Suprapubic skin (tissue), 3 donors: ENCODE measurements at regions not wholly inside any gene's neighbourhood (a gene's known extent, or its start where the extent isn't known, plus 50 kb on each side); places are given as distances from the start of the nearest gene placed in this dataset.

ENCODE experiments used
- CTCF ChIP-seq, 2 donors: fragments of 200-600 bp in 1 of 2; fragments of 450-650 bp in 1 of 2; sonication (generic) in 1 of 2; IDR thresholded peaks; one replicate each; pipeline ENCODE4 v1.5.1; 2016 to 2019; ENCODE audit warnings: antibody characterized with exemption in 2 of 2, mild to moderate bottlenecking in 1 of 2, moderate library complexity in 1 of 2
- POLR2A ChIP-seq, 2 donors: fragments of 450-650 bp; IDR thresholded peaks; one replicate each; pipeline ENCODE4 v1.6.1; 2017; ENCODE audit warnings: antibody characterized with exemption in 2 of 2, mild to moderate bottlenecking in 2 of 2, moderate library complexity in 2 of 2

GRCh38 chr3:72183489-72183888 lies 398.5 kb upstream of the PROK2 start:
- TF ChIP-seq POLR2A (IDR thresholded peaks at IDR 0.05) (no peak), CTCF (IDR thresholded peaks at IDR 0.05) (no peak)
